ENCODE measurements at regions not wholly inside any gene's neighbourhood (a gene's known extent, or its start where the extent isn't known, plus 50 kb on each side); places are given as distances from the start of the nearest gene placed in this dataset.

DNA sequence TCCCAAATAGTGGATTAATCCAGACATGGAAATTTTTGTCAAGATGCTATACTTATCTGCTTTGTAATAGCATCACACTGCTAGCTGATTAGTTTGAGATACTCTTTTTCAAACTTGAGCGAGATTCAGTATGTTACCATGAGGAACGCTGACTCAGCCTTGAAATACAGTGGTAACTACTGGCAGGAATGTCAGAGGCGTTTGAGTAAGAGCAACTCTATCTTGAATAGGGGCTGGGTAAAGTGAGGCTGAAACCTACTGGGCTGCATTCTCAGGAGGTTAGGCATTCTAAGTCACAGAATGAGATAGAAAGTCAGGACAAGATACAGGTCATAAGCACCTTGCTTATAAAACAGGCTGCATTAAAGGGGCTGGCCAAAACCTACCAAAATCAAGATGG, 2519.6 kb downstream of the ARAP2 start:
- no peak for FAIRE-seq
- H3K4me3 ChIP-seq (ENCODE audit: extremely low read depth in 1 of 4, insufficient read depth in 2 of 4, low read depth in 3 of 4, low read length in 4 of 4): no peak overlapping the region
- H3K4me1 ChIP-seq (replicated peaks in 1 of 4; ENCODE audit: control insufficient read depth in 3 of 4, insufficient read depth in 4 of 4, low read length in 3 of 4): no peaks in the 10 kb centered on the region
- no peak overlapping the region for H3K4me2 ChIP-seq (ENCODE audit: insufficient read depth in 1 of 2, low read depth in 2 of 2, low read length in 2 of 2)
- no peak for DNase-seq (ENCODE audit: low read depth in 1 of 2, low spot score in 2 of 2)
- no peak overlapping the region for H2BK5ac ChIP-seq (ENCODE audit: low read depth, low read length)
- H4K8ac ChIP-seq (ENCODE audit: extremely low read depth, insufficient read depth, low read length): no peak overlapping the region
- H3K4ac ChIP-seq (replicated peaks; ENCODE audit: insufficient read length, low read depth, low read length): no peak overlapping the region
- POLR2A ChIA-PET (ENCODE audit: partially characterized antibody): no interaction called here
- CTCF ChIA-PET (ENCODE audit: partially characterized antibody): no interaction called here
- no peak overlapping the region for H3K23ac ChIP-seq (ENCODE audit: insufficient read length)
- H3K18ac ChIP-seq (ENCODE audit: extremely low read depth, low read length): no peak overlapping the region
- no peak overlapping the region for H2BK15ac ChIP-seq (ENCODE audit: low read length)
- no peak overlapping the region for H2AFZ ChIP-seq (ENCODE audit: low read length)
- no peak overlapping the region for H4K91ac ChIP-seq (replicated peaks; ENCODE audit: insufficient read length, low read length)
- no peak overlapping the region for H2BK12ac ChIP-seq (ENCODE audit: low read depth, low read length)
- no peak overlapping the region for H2AK5ac ChIP-seq (ENCODE audit: low read depth, low read length)
- H4K20me1 ChIP-seq (replicated peaks in 1 of 2; ENCODE audit: control insufficient read depth in 1 of 2, insufficient read depth in 2 of 2, low read length in 2 of 2): no peaks in the 10 kb centered on the region
- 86% methylated on average over 3 of the region's 3 CpGs; no CpG with 5 or more reads in 1 of the 2 experiments for WGBS, 2 experiments (ENCODE audit: extremely low coverage in 1 of 2, insufficient coverage in 1 of 2, insufficient read length in 1 of 2, insufficient replicate concordance in 2 of 2, low coverage in 1 of 2, low lambda C conversion rate in 2 of 2, missing lambda C conversion rate in 1 of 2)
- no peak overlapping the region for H2BK20ac ChIP-seq (ENCODE audit: low read length)
- H3K79me1 ChIP-seq (ENCODE audit: low read depth, low read length): no peaks in the 10 kb centered on the region
- no peak overlapping the region for H3K14ac ChIP-seq (ENCODE audit: insufficient read length)
- H3K27ac ChIP-seq (ENCODE audit: low read depth, low read length): no peak overlapping the region
- no peak overlapping the region for H4K5ac ChIP-seq (ENCODE audit: insufficient read length, low read depth, low read length)
- no peaks in the 10 kb centered on the region for H3K36me3 ChIP-seq (ENCODE audit: control insufficient read depth in 2 of 4, insufficient read depth in 4 of 4, low read length in 3 of 4)
- H3K79me2 ChIP-seq (ENCODE audit: control insufficient read depth in 1 of 2, insufficient read depth in 2 of 2, low read length in 2 of 2): no peaks in the 10 kb centered on the region
- no peaks in the 10 kb centered on the region for H3K9me3 ChIP-seq (ENCODE audit: insufficient read depth in 2 of 2, low read depth in 1 of 2, low read length in 1 of 2)
- H2BK120ac ChIP-seq (replicated peaks; ENCODE audit: low read depth, low read length): no peak overlapping the region
- H3K9ac ChIP-seq (replicated peaks in 1 of 4; ENCODE audit: extremely low read depth in 1 of 4, low read depth in 3 of 4, low read length in 3 of 4): no peak overlapping the region
- no peaks in the 10 kb centered on the region for H3K23me2 ChIP-seq (ENCODE audit: low read depth, low read length)
- no peaks in the 10 kb centered on the region for H3K27me3 ChIP-seq (replicated peaks in 1 of 4; ENCODE audit: control insufficient read depth in 3 of 4, extremely low read depth in 1 of 4, insufficient read depth in 3 of 4, low read length in 3 of 4)
- H3K56ac ChIP-seq (replicated peaks; ENCODE audit: insufficient read length, low read depth, low read length): no peak overlapping the region
- TF ChIP-seq GTF2F1 (IDR thresholded peaks at IDR 0.05; ENCODE audit: borderline replicate concordance, low read depth, low read length) (no peak), CHD2 (IDR thresholded peaks at IDR 0.05; ENCODE audit: low read length) (no peak), RXRA (IDR thresholded peaks at IDR 0.05; ENCODE audit: insufficient read depth, low read depth, low read length) (no peak), MAFK (IDR thresholded peaks at IDR 0.05; ENCODE audit: low read depth, low read length) (peak; percentile 84)
